ENCODE measurements at regions not wholly inside any gene's neighbourhood (a gene's known extent, or its start where the extent isn't known, plus 50 kb on each side); places are given as distances from the start of the nearest gene placed in this dataset.
A peak's percentile ranks its signal among the peaks of the same experiment; 100 is the strongest.

- Histone ChIP-seq H3K27ac (ENCODE audit: insufficient read depth, low read length) (no peak overlapping the region), H3K4me3 (replicated peaks in 1 of 4; ENCODE audit: control extremely low read depth in 1 of 4, insufficient read depth in 1 of 4, low read depth in 3 of 4, low read length in 4 of 4) (no peak overlapping the region), H4K20me1 (ENCODE audit: control insufficient read depth, extremely low read depth, insufficient read depth, low read length) (no peaks in the 10 kb centered on the region), H3K9ac (ENCODE audit: insufficient read depth, low read length) (no peak overlapping the region), H3K36me3 (ENCODE audit: control insufficient read depth, insufficient read depth, low read length) (no peaks in the 10 kb centered on the region), H3K27me3 (ENCODE audit: control insufficient read depth, insufficient read depth, low read length) (peaks cover 3% of the 10 kb centered on the region), H3K4me1 (ENCODE audit: control insufficient read depth, extremely low read depth, insufficient read depth, low read length) (no peaks in the 10 kb centered on the region), H3K79me2 (ENCODE audit: control insufficient read depth, insufficient read depth, low read length) (no peaks in the 10 kb centered on the region), H2AFZ (ENCODE audit: low read length) (no peak overlapping the region), H3K9me3 (ENCODE audit: control insufficient read depth, insufficient read depth, low read depth, low read length) (no peaks in the 10 kb centered on the region), H3K4me2 (ENCODE audit: extremely low read depth, insufficient read depth, low read length) (no peak overlapping the region)
- TF ChIP-seq CTCF (conservative IDR thresholded peaks at IDR 0.05 in 1 of 2, IDR thresholded peaks at IDR 0.05 in 1 of 2; ENCODE audit: low read depth in 1 of 2, low read length in 2 of 2) (no peak), EZH2 (IDR thresholded peaks at IDR 0.05; ENCODE audit: low read length, missing control alignments) (no peak)
- DNase-seq (ENCODE audit: low read depth in 2 of 2), result no peak
These were observed 241.8 kb downstream of the C16orf95 start for GRCh38 chr16:87075319-87075860.

- no peaks in the 10 kb centered on the region for H4K20me1 ChIP-seq (ENCODE audit: control insufficient read depth, extremely low read depth, insufficient read depth, low read length)
- no peaks in the 10 kb centered on the region for H3K4me1 ChIP-seq (ENCODE audit: control insufficient read depth, extremely low read depth, insufficient read depth, low read length)
- no peak for DNase-seq (ENCODE audit: low read depth in 2 of 2)
- H3K79me2 ChIP-seq (ENCODE audit: control insufficient read depth, insufficient read depth, low read length), result no peaks in the 10 kb centered on the region
- TF ChIP-seq EZH2 (IDR thresholded peaks at IDR 0.05; ENCODE audit: low read length, missing control alignments) (no peak), CTCF (conservative IDR thresholded peaks at IDR 0.05 in 1 of 2, IDR thresholded peaks at IDR 0.05 in 1 of 2; ENCODE audit: low read depth in 1 of 2, low read length in 2 of 2) (no peak)
- no peaks in the 10 kb centered on the region for H3K36me3 ChIP-seq (ENCODE audit: control insufficient read depth, insufficient read depth, low read length)
- no peak overlapping the region for H2AFZ ChIP-seq (ENCODE audit: low read length)
- no peak overlapping the region for H3K4me3 ChIP-seq (replicated peaks in 1 of 4; ENCODE audit: control extremely low read depth in 1 of 4, insufficient read depth in 1 of 4, low read depth in 3 of 4, low read length in 4 of 4)
- H3K9ac ChIP-seq (ENCODE audit: insufficient read depth, low read length), result no peak overlapping the region
- H3K27me3 ChIP-seq (ENCODE audit: control insufficient read depth, insufficient read depth, low read length), result no peaks in the 10 kb centered on the region
- no peaks in the 10 kb centered on the region for H3K9me3 ChIP-seq (ENCODE audit: control insufficient read depth, insufficient read depth, low read depth, low read length)
- H3K27ac ChIP-seq (ENCODE audit: insufficient read depth, low read length), result no peak overlapping the region
- H3K4me2 ChIP-seq (ENCODE audit: extremely low read depth, insufficient read depth, low read length), result no peak overlapping the region
These were observed 240.8 kb downstream of the C16orf95 start for GRCh38 chr16:87076331-87076949.

GRCh38 chr16:87076950-87077749 is 240.0 kb downstream of the C16orf95 start:
- H3K4me3 ChIP-seq (replicated peaks in 1 of 4; ENCODE audit: control extremely low read depth in 1 of 4, insufficient read depth in 1 of 4, low read depth in 3 of 4, low read length in 4 of 4), result no peak overlapping the region
- no peaks in the 10 kb centered on the region for H4K20me1 ChIP-seq (ENCODE audit: control insufficient read depth, extremely low read depth, insufficient read depth, low read length)
- H3K27me3 ChIP-seq (ENCODE audit: control insufficient read depth, insufficient read depth, low read length), result no peaks in the 10 kb centered on the region
- H3K27ac ChIP-seq (ENCODE audit: insufficient read depth, low read length), result no peak overlapping the region
- H3K9me3 ChIP-seq (ENCODE audit: control insufficient read depth, insufficient read depth, low read depth, low read length), result no peaks in the 10 kb centered on the region
- H3K36me3 ChIP-seq (ENCODE audit: control insufficient read depth, insufficient read depth, low read length), result no peaks in the 10 kb centered on the region
- H3K4me2 ChIP-seq (ENCODE audit: extremely low read depth, insufficient read depth, low read length), result no peak overlapping the region
- peak; percentile 57 to 59 for DNase-seq (ENCODE audit: low read depth in 2 of 2)
- H2AFZ ChIP-seq (ENCODE audit: low read length), result no peak overlapping the region
- H3K9ac ChIP-seq (ENCODE audit: insufficient read depth, low read length), result no peak overlapping the region
- no peaks in the 10 kb centered on the region for H3K4me1 ChIP-seq (ENCODE audit: control insufficient read depth, extremely low read depth, insufficient read depth, low read length)
- no peaks in the 10 kb centered on the region for H3K79me2 ChIP-seq (ENCODE audit: control insufficient read depth, insufficient read depth, low read length)
- TF ChIP-seq EZH2 (IDR thresholded peaks at IDR 0.05; ENCODE audit: low read length, missing control alignments) (no peak), CTCF (conservative IDR thresholded peaks at IDR 0.05 in 1 of 2, IDR thresholded peaks at IDR 0.05 in 1 of 2; ENCODE audit: low read depth in 1 of 2, low read length in 2 of 2) (peak; percentile 50 to 72)
